Panc1 (cell line): ENCODE measurements at regions not wholly inside any gene's neighbourhood (a gene's known extent, or its start where the extent isn't known, plus 50 kb on each side); places are given as distances from the start of the nearest gene placed in this dataset.

ENCODE experiments used
- ATAC-seq: fragments of 200-7000 bp; cut with Tn5 transposase; 2 replicates; pipeline ENCODE4 v1.9.1; 2020; ENCODE audit warnings: mild to moderate bottlenecking, moderate library complexity
- BruUV-seq: library from RNA; stranded (reverse); fragments of 400-500 nt; replicated peaks from 2 replicates; lab custom pipeline; 2021; lab: Mats Ljungman, UMichigan
- CTCF ChIA-PET: fragments of 300-600 bp; sonication (Branson Sonifier 250); formaldehyde crosslinking; loops from one replicate; lab custom pipeline; 2022; ENCODE audit warnings: antibody characterized with exemption; lab: Charles Lee
- POLR2A ChIA-PET: fragments of 300-600 bp; sonication (Branson Sonifier 250); formaldehyde crosslinking; loops from one replicate; lab custom pipeline; 2022; ENCODE audit warnings: antibody characterized with exemption; lab: Charles Lee
- DNase-seq: peaks from one replicate; pipeline ENCODE4 v3.0.0-alpha.2; 2010; ENCODE audit warnings: low read depth, low spot score
- H3K27ac ChIP-seq: 2 replicates; pipeline ENCODE4 v1.5.1; 2011; ENCODE audit warnings: mild to moderate bottlenecking, low read length, inconsistent platforms
- H3K27me3 ChIP-seq: fragments of 200-500 bp; sonication (Bioruptor generic); 2 replicates; pipeline ENCODE4 v1.6.0; 2014; ENCODE audit warnings: low read length, inconsistent platforms; ENCODE audit not compliant: control insufficient read depth, insufficient read depth
- H3K36me3 ChIP-seq: fragments of 200-500 bp; sonication (Bioruptor generic); 2 replicates; pipeline ENCODE4 v1.5.1; 2014; ENCODE audit warnings: inconsistent platforms, mild to moderate bottlenecking, low read length, moderate library complexity; ENCODE audit not compliant: control insufficient read depth, insufficient read depth
- H3K4me1 ChIP-seq: 2 replicates; pipeline ENCODE4 v1.5.1; 2011; ENCODE audit warnings: inconsistent platforms, mild to moderate bottlenecking, low read length, moderate library complexity; ENCODE audit not compliant: control insufficient read depth, insufficient read depth
- H3K4me3 ChIP-seq, 2 experiments: 2 replicates each; pipeline ENCODE4 v1.5.1; 2011 to 2012; ENCODE audit warnings: low read depth in 2 of 2, low read length in 2 of 2, mild to moderate bottlenecking in 2 of 2, inconsistent platforms in 1 of 2, moderate library complexity in 1 of 2
- H3K9me3 ChIP-seq: fragments of 200-500 bp; sonication (Bioruptor generic); 2 replicates; pipeline ENCODE4 v1.5.1; 2014; ENCODE audit warnings: low read depth, mild to moderate bottlenecking, inconsistent platforms, low read length, moderate library complexity; ENCODE audit not compliant: control insufficient read depth, insufficient read depth
- CTCF ChIP-seq: fragments of 450-650 bp; IDR thresholded peaks from 2 replicates; pipeline ENCODE4 v1.5.1; 2017; ENCODE audit warnings: mild to moderate bottlenecking
- POLR2AphosphoS5 ChIP-seq: IDR thresholded peaks from 2 replicates; pipeline ENCODE4 v1.6.1; 2012; ENCODE audit warnings: mild to moderate bottlenecking, low read depth, low read length, moderate library complexity
- REST ChIP-seq, 2 experiments: IDR thresholded peaks; 2 replicates each; pipeline ENCODE4 v1.6.1; 2011 to 2012; ENCODE audit warnings: low read depth in 2 of 2, control low read depth in 1 of 2, low read length in 1 of 2, mild to moderate bottlenecking in 1 of 2, moderate library complexity in 1 of 2; ENCODE audit not compliant: insufficient read depth in 1 of 2
- SIN3A ChIP-seq: IDR thresholded peaks from 2 replicates; pipeline ENCODE4 v1.6.1; 2012; ENCODE audit warnings: low read depth, mild to moderate bottlenecking, low read length, moderate library complexity, borderline replicate concordance; ENCODE audit not compliant: insufficient read depth
- TCF7L2 ChIP-seq: IDR thresholded peaks from 2 replicates; pipeline ENCODE4 v1.6.1; 2011; ENCODE audit warnings: mild to moderate bottlenecking, low read depth, low read length, inconsistent platforms
- in situ Hi-C: cut with HindIII; loops from 2 replicates; pipeline ENCODE4 v1.10.0; 2016; ENCODE audit warnings: low sequenced_read_pairs, low pct_unique_long_range_greater_than_20kb
- intact Hi-C: fragments of 100-400 bp; cut with micrococcal nuclease; formaldehyde crosslinking; loops from one replicate; pipeline ENCODE4 v1.10.0; 2022; ENCODE audit not compliant: unreplicated experiment

- H3K4me1 ChIP-seq = no peaks in the 10 kb centered on the region
- H3K4me3 ChIP-seq = no peak overlapping the region
- no peak for ATAC-seq
- DNase-seq = no peak
- no TSS peak for BruUV-seq
- H3K36me3 ChIP-seq = no peaks in the 10 kb centered on the region
- POLR2A ChIA-PET = no interaction called here
- intact Hi-C loops (no loop called here), in situ Hi-C loops (no loop called here)
- CTCF ChIA-PET = no interaction called here
- no peaks in the 10 kb centered on the region for H3K27me3 ChIP-seq
- H3K27ac ChIP-seq = no peak overlapping the region
- H3K9me3 ChIP-seq = no peaks in the 10 kb centered on the region
- TF ChIP-seq POLR2AphosphoS5 (no peak), TCF7L2 (no peak), CTCF (no peak), REST (IDR thresholded peaks at IDR 0.05; ENCODE audit: insufficient read depth in 1 of 2, low read depth in 2 of 2, low read length in 1 of 2) (no peak), SIN3A (no peak)
Observed at GRCh38 chr14:95635051-95635450, 51.2 kb upstream of the TCL1B start.
